CD14-positive monocyte (primary cell): ENCODE measurements at regions not wholly inside any gene's neighbourhood (a gene's known extent, or its start where the extent isn't known, plus 50 kb on each side); places are given as distances from the start of the nearest gene placed in this dataset.

Source experiments
- DNase-seq, 3 donors: peaks; one replicate each; pipeline ENCODE4 v3.0.0-alpha.2; 2011 to 2022
- H2AFZ ChIP-seq: 2 replicates; pipeline ENCODE4 v1.6.0; 2012; ENCODE audit warnings: mild to moderate bottlenecking, low read depth, low read length, inconsistent platforms; ENCODE audit not compliant: insufficient read depth, poor library complexity, severe bottlenecking
- H3K27ac ChIP-seq, 2 donors: 1 replicate in 1 of 2; 2 replicates in 1 of 2; pipeline ENCODE4 v1.5.1; 2012 to 2013; ENCODE audit warnings: low read length in 2 of 2, control low read depth in 1 of 2, inconsistent platforms in 1 of 2, low read depth in 1 of 2, mild to moderate bottlenecking in 1 of 2
- H3K27me3 ChIP-seq, 2 donors: one replicate each; pipeline versions ENCODE4 v1.6.0 to v1.6.1; 2011 to 2013; ENCODE audit warnings: low read length in 2 of 2; ENCODE audit not compliant: control insufficient read depth in 2 of 2, insufficient read depth in 2 of 2
- H3K36me3 ChIP-seq, 2 donors: replicated peaks in 1 of 2; 1 replicate in 1 of 2; 2 replicates in 1 of 2; pipeline versions ENCODE4 v1.5.1 to v1.6.1; 2012 to 2013; ENCODE audit warnings: low read length in 2 of 2, control low read depth in 1 of 2, inconsistent platforms in 1 of 2, mild to moderate bottlenecking in 1 of 2; ENCODE audit not compliant: insufficient read depth in 2 of 2, control insufficient read depth in 1 of 2
- H3K4me1 ChIP-seq, 2 donors: 1 replicate in 1 of 2; 2 replicates in 1 of 2; pipeline versions ENCODE4 v1.5.1 to v1.6.1; 2012 to 2013; ENCODE audit warnings: low read length in 2 of 2, control low read depth in 1 of 2, inconsistent platforms in 1 of 2, mild to moderate bottlenecking in 1 of 2, moderate library complexity in 1 of 2; ENCODE audit not compliant: insufficient read depth in 2 of 2, control insufficient read depth in 1 of 2
- H3K4me2 ChIP-seq: replicated peaks from 2 replicates; pipeline ENCODE3; 2012; ENCODE audit warnings: low read length, moderate library complexity, mild to moderate bottlenecking; ENCODE audit not compliant: poor library complexity, severe bottlenecking; ENCODE audit errors: extremely low read depth
- H3K4me3 ChIP-seq, 3 experiments: fragments of 200-600 bp in 1 of 3; sonication (generic) in 1 of 3; replicated peaks in 1 of 3; 1 replicate in 2 of 3; 2 replicates in 1 of 3; pipeline ENCODE4 v1.5.1; 2011 to 2013; ENCODE audit warnings: low read length in 3 of 3, mild to moderate bottlenecking in 3 of 3, control low read depth in 2 of 3, low read depth in 2 of 3, inconsistent platforms in 1 of 3, moderate library complexity in 1 of 3
- H3K79me2 ChIP-seq: 2 replicates; pipeline ENCODE4 v1.6.0; 2012; ENCODE audit warnings: mild to moderate bottlenecking, control low read depth, inconsistent platforms, low read length, moderate library complexity; ENCODE audit not compliant: insufficient read depth
- H3K9ac ChIP-seq: 2 replicates; pipeline ENCODE4 v1.6.0; 2017; ENCODE audit warnings: low read length, mild to moderate bottlenecking; ENCODE audit not compliant: insufficient read depth, poor library complexity, severe bottlenecking
- H3K9me3 ChIP-seq, 2 donors: replicated peaks in 1 of 2; 1 replicate in 1 of 2; 2 replicates in 1 of 2; pipeline versions ENCODE4 v1.5.1 to v1.6.1; 2012 to 2013; ENCODE audit warnings: low read length in 2 of 2, control low read depth in 1 of 2; ENCODE audit not compliant: control insufficient read depth in 1 of 2, insufficient read depth in 1 of 2
- H4K20me1 ChIP-seq: 2 replicates; pipeline ENCODE4 v1.6.0; 2012; ENCODE audit warnings: mild to moderate bottlenecking, low read length, control low read depth, moderate library complexity; ENCODE audit not compliant: insufficient read depth
- H3K27ac Mint-ChIP-seq, 7 donors: one replicate each; pipeline ENCODE4 v1.8.0; 2020; ENCODE audit warnings: mild to moderate bottlenecking in 7 of 7, mixed read lengths in 7 of 7, moderate library complexity in 6 of 7, inconsistent platforms in 2 of 7
- H3K27me3 Mint-ChIP-seq, 3 donors: one replicate each; pipeline ENCODE4 v1.8.0; 2021 to 2022; ENCODE audit warnings: low read depth in 3 of 3, mild to moderate bottlenecking in 3 of 3, mixed read lengths in 3 of 3, moderate library complexity in 3 of 3, inconsistent platforms in 1 of 3
- H3K36me3 Mint-ChIP-seq, 2 donors: one replicate each; pipeline ENCODE4 v1.8.0; 2020; ENCODE audit warnings: mixed read lengths in 2 of 2, inconsistent platforms in 1 of 2, mild to moderate bottlenecking in 1 of 2
- H3K4me1 Mint-ChIP-seq: one replicate; pipeline ENCODE4 v1.8.0; 2020; ENCODE audit warnings: mild to moderate bottlenecking, mixed read lengths
- H3K4me3 Mint-ChIP-seq, 2 donors: one replicate each; pipeline ENCODE4 v1.8.0; 2020; ENCODE audit warnings: mild to moderate bottlenecking in 2 of 2, mixed read lengths in 2 of 2, moderate library complexity in 1 of 2
- H3K9me3 Mint-ChIP-seq, 7 donors: one replicate each; pipeline ENCODE4 v1.8.0; 2020 to 2022; ENCODE audit warnings: mixed read lengths in 7 of 7, mild to moderate bottlenecking in 6 of 7, moderate library complexity in 6 of 7, inconsistent platforms in 2 of 7
- WGBS: methylation state at CpG from one replicate; pipeline ENCODE4 v1.1.5; 2013; ENCODE audit warnings: missing lambda C conversion rate; ENCODE audit not compliant: insufficient coverage; 5-methylcytosine and 5-hydroxymethylcytosine counted together
- intact Hi-C, 2 donors: fragments of 100-400 bp; cut with micrococcal nuclease; formaldehyde crosslinking; loops; one replicate each; pipeline versions ENCODE4 v1.15.0 to v1.15.1; 2023
- TF ChIP-seq, protein P1 (sequence below): fragments of 200-600 bp; IDR thresholded peaks from one replicate; pipeline ENCODE4 v1.8.0; 2022; ENCODE audit warnings: antibody characterized with exemption, mild to moderate bottlenecking

DNA sequence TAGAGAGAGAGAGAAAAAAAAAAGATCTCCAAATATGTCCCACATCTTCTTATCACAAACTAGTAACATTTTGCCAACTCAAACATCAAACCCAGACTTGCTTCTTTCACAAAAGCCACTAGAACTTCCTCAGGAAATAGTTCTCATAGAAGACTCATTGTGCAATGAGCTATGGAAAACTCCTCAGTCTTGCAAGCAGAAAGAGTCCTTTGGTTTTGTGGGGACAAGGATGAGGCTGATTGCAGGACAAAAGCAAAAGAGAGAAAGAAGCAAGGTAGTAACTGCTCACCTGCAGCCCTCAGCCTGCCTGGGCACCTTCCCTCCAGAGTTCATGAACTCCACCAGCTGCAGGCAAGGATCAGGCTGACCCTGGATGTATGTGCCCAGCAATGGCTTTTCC is 399.0 kb downstream of the IRX1 start:
- Histone ChIP-seq H3K36me3 (no peaks in the 10 kb centered on the region), H3K27ac (no peak overlapping the region), H3K79me2 (no peaks in the 10 kb centered on the region), H3K4me2 (peak overlapping the region; percentile 54), H4K20me1 (no peaks in the 10 kb centered on the region), H3K4me1 (peaks cover 13 to 17% of the 10 kb centered on the region in 2 donors), H2AFZ (no peak overlapping the region), H3K9ac (no peak overlapping the region), H3K27me3 (no peaks in the 10 kb centered on the region), H3K9me3 (peaks cover 15 to 38% of the 10 kb centered on the region in 2 donors), H3K4me3 (peak overlapping the region in 1 of 3 experiments; percentile 52)
- Mint-ChIP-seq H3K9me3 (peaks cover 8 to 24% (median 18%) of the 10 kb centered on the region in 7 donors), H3K27me3 (no peaks in the 10 kb centered on the region), H3K27ac (peak overlapping the region in 2 of 7 donors; percentile 2 to 37), H3K4me1 (peaks cover 20% of the 10 kb centered on the region), H3K4me3 (peak overlapping the region in 1 of 2 donors; percentile 82), H3K36me3 (no peaks in the 10 kb centered on the region)
- peak in 1 of 3 donors; percentile 0 for DNase-seq
- intact Hi-C loops, result no loop called here
- TF ChIP-seq, protein P1, sequence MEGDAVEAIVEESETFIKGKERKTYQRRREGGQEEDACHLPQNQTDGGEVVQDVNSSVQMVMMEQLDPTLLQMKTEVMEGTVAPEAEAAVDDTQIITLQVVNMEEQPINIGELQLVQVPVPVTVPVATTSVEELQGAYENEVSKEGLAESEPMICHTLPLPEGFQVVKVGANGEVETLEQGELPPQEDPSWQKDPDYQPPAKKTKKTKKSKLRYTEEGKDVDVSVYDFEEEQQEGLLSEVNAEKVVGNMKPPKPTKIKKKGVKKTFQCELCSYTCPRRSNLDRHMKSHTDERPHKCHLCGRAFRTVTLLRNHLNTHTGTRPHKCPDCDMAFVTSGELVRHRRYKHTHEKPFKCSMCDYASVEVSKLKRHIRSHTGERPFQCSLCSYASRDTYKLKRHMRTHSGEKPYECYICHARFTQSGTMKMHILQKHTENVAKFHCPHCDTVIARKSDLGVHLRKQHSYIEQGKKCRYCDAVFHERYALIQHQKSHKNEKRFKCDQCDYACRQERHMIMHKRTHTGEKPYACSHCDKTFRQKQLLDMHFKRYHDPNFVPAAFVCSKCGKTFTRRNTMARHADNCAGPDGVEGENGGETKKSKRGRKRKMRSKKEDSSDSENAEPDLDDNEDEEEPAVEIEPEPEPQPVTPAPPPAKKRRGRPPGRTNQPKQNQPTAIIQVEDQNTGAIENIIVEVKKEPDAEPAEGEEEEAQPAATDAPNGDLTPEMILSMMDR, result no peak

DNA sequence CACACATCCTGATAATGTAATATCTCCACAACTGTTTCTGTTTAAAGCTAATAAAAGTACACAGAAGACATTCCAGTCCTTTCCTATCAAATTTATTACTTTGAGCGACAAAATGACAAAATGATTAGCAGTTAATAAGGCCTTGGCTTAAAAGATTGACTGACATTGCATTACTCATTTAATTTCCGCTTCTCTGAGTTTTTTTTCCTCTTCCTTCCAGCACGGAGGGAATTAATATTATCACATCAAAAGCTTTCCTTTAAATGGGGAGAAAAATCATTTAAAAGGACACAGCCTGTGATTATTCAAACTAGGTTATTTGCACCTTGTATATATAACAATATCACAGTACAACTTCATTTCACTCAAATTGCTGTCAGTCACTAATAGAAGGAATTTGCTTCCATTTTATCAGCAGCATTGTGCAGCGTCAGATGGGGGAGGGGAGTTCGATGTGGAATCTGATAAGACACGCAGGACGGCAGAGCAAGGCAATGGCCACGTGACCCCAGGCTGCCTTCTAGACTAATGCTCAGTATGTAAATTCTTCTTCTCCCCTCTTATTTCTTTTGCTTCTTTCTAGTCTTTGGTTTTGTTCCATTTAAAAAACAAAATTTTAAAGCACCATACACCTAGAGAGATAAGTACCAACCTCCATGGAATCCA is 400.5 kb downstream of the IRX1 start:
- TF ChIP-seq, protein P1, result no peak
- no peaks in the 10 kb centered on the region for H3K79me2 ChIP-seq
- H3K4me2 ChIP-seq, result no peak overlapping the region
- H3K36me3 ChIP-seq, result no peaks in the 10 kb centered on the region
- no peak for DNase-seq
- peaks cover 13 to 17% of the 10 kb centered on the region in 2 donors for H3K4me1 ChIP-seq
- H3K4me3 ChIP-seq, result no peak overlapping the region
- Mint-ChIP-seq H3K4me3 (no peak overlapping the region), H3K4me1 (peaks cover 20% of the 10 kb centered on the region), H3K27ac (no peak overlapping the region), H3K27me3 (peaks cover 0 to 4% (median 3%) of the 10 kb centered on the region in 3 donors), H3K9me3 (peaks cover 5 to 27% (median 14%) of the 10 kb centered on the region in 7 donors), H3K36me3 (no peaks in the 10 kb centered on the region)
- no peak overlapping the region for H3K9ac ChIP-seq
- intact Hi-C loops, result no loop called here
- H3K9me3 ChIP-seq, result peaks cover 19 to 38% of the 10 kb centered on the region in 2 donors
- H3K27ac ChIP-seq, result no peak overlapping the region
- H4K20me1 ChIP-seq, result no peaks in the 10 kb centered on the region
- WGBS, result no CpG with 5 or more reads among the region's 8 CpGs
- H3K27me3 ChIP-seq, result no peaks in the 10 kb centered on the region
- no peak overlapping the region for H2AFZ ChIP-seq
